CD4-positive, alpha-beta T cell treated with Interleukin-1 beta for 1 hour (primary cell): ENCODE measurements at regions not wholly inside any gene's neighbourhood (a gene's known extent, or its start where the extent isn't known, plus 50 kb on each side); places are given as distances from the start of the nearest gene placed in this dataset.

ENCODE experiments used
- DNase-seq, 2 donors: peaks; one replicate each; pipeline ENCODE4 v3.0.0-alpha.2; 2020 to 2022

GRCh38 chr15:93217343-93217742 lies 128.3 kb upstream of the RGMA start:
- DNase-seq, result no peak

- DNase-seq, result no peak
These were observed 125.1 kb upstream of the RGMA start for GRCh38 chr15:93214106-93214505.

GRCh38 chr15:93213281-93213680 lies 124.3 kb upstream of the RGMA start:
- no peak for DNase-seq

- no peak for DNase-seq
These were observed 123.6 kb upstream of the RGMA start for GRCh38 chr15:93212578-93212977.

GRCh38 chr15:93210995-93211394 lies 122.0 kb upstream of the RGMA start:
- DNase-seq, result no peak

- DNase-seq, result no peak
These were observed 120.9 kb upstream of the RGMA start for GRCh38 chr15:93209690-93210445.

GRCh38 chr15:93206893-93207292 lies 117.9 kb upstream of the RGMA start:
- DNase-seq, result no peak

GRCh38 chr15:93205413-93205812 lies 116.4 kb upstream of the RGMA start:
- DNase-seq, result no peak

- DNase-seq, result no peak
These were observed 114.0 kb upstream of the RGMA start for GRCh38 chr15:93203036-93203435.

- no peak for DNase-seq
These were observed 113.4 kb upstream of the RGMA start for GRCh38 chr15:93202405-93202804.

- DNase-seq, result no peak
These were observed 112.9 kb upstream of the RGMA start for GRCh38 chr15:93201940-93202339.

GRCh38 chr15:93200837-93201226 lies 111.8 kb upstream of the RGMA start:
- no peak for DNase-seq

- DNase-seq, result no peak
These were observed 111.2 kb upstream of the RGMA start for GRCh38 chr15:93200081-93200836.

GRCh38 chr15:93196135-93196670 lies 107.2 kb upstream of the RGMA start:
- no peak for DNase-seq

- DNase-seq, result no peak
These were observed 106.1 kb upstream of the RGMA start for GRCh38 chr15:93195109-93195508.

- no peak for DNase-seq
These were observed 101.2 kb upstream of the RGMA start for GRCh38 chr15:93190238-93190637.

- DNase-seq, result no peak
These were observed 100.5 kb upstream of the RGMA start for GRCh38 chr15:93189561-93189960.

- no peak for DNase-seq
These were observed 99.2 kb upstream of the RGMA start for GRCh38 chr15:93188236-93188635.

GRCh38 chr15:93185796-93186195 lies 96.8 kb upstream of the RGMA start:
- no peak for DNase-seq

GRCh38 chr15:93182703-93183205 lies 93.7 kb upstream of the RGMA start:
- DNase-seq, result no peak

- DNase-seq, result no peak
These were observed 91.6 kb upstream of the RGMA start for GRCh38 chr15:93180656-93181055.

GRCh38 chr15:93180128-93180527 lies 91.1 kb upstream of the RGMA start:
- DNase-seq, result no peak

- no peak for DNase-seq
These were observed 90.7 kb upstream of the RGMA start for GRCh38 chr15:93179700-93180102.

- DNase-seq, result peak; percentile 8 to 63
These were observed 90.1 kb upstream of the RGMA start for GRCh38 chr15:93179072-93179471.
